ENCODE measurements at regions not wholly inside any gene's neighbourhood (a gene's known extent, or its start where the extent isn't known, plus 50 kb on each side); places are given as distances from the start of the nearest gene placed in this dataset.

GRCh38 chr2:150976604-150977003 is 285.1 kb downstream of the RBM43 start:
- DNase-seq (ENCODE audit: low spot score) = no peak

GRCh38 chr2:150974864-150975263 is 286.8 kb downstream of the RBM43 start:
- DNase-seq (ENCODE audit: low spot score) = no peak

DNA sequence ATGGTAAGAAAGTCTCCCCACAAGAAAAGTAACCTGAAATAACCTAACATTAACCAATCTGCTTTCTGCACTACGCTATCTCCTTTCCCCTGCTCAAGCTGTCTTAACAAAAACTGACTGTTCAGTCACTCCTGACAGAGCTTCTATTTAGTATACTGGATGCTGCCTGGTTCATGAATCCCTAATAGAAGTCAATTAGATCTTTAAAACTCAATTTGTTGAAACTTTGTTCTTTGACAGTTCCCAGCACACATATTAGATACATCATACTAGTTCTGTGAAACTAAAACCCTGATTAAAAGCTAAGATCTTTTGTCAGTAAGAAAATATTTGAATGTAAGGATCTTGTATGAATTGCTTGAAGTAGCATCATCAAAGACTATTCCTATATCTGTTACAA is 287.4 kb downstream of the RBM43 start:
- DNase-seq (ENCODE audit: low spot score) = no peak

DNA sequence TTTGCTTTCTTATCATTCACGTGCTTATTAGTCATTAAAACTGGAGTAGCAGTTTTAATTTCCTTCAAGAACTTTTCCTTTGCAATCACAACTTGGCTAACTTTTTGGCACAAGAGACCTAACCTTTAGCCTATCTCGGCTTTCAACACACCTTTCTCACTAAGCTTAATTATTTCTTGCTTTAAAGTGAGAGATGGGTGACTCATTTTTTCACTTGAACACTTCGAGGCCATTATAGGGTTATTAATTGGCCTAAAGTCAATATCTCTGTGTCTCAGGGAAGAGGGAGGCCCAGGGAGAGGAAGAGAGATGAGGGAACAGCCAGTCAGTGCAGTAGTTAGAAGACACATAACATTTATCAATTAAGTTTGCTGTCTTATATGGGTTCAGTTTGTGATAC is 289.8 kb downstream of the RBM43 start:
- DNase-seq (ENCODE audit: low spot score) = no peak

DNA sequence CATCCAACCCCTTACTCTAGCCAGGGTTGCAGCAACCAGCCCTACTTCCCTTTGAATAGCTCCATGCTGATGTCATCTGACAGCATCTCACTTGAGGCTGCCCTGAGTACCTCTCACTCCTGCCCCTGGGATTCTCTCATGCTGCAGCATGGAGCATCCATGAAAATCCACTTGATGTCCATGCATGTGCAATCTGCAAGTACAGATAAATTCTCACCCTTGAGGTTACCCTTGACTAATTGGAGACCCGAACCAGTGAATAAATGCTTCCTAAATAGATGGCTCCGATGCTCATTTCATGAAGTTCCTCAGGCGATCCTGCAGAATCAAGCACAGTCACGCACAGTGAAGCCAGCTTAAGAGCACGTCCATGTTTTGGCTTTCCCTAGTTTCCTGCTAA is 298.3 kb downstream of the RBM43 start:
- DNase-seq (ENCODE audit: low spot score) = no peak

DNA sequence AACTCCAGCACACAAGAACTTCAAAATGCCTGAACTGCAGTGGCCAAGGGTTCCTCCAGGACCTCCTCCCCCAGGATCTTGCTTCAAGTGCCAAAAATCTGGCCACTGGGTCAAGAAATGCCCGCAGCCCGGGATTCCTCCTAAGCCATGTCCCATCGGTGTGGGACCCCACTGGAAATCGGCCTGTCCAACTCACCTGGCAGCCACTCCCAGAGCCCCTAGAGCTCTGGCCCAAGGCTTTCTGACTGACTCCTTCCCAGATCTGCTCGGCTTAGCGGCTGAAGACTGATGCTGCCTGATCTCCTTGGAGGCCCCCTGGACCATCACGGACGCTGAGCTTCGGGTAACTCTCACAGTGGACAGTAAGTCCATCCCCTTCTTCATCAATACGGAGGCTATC is 306.4 kb downstream of the RBM43 start:
- DNase-seq (ENCODE audit: low spot score) = no peak

GRCh38 chr2:150946831-150947230 is 314.8 kb downstream of the RBM43 start:
- DNase-seq (ENCODE audit: low spot score) = no peak

GRCh38 chr2:150944315-150944714 is 317.3 kb downstream of the RBM43 start:
- no peak for DNase-seq (ENCODE audit: low spot score)

DNA sequence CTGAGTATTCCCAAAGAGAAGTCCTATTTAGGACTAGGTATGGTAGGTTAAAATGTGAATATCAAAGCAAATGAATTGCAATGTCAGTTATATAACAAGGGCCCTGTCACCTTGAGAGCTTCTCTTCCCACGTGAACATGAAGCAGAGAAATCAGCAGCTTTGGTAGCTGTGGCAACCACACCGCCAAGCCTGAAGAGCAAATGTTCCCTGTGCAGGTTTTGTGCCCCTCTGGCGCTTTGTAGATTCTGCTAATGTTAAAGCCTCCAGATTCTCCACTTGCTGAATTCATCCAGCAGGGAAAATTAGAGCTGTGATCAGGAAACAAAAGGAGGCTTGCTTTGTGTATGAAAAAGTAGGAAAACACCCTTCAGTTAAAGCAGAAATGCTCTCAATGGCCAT is 322.6 kb downstream of the RBM43 start:
- no peak for DNase-seq (ENCODE audit: low spot score)

GRCh38 chr2:150938527-150938926 is 323.1 kb downstream of the RBM43 start:
- no peak for DNase-seq (ENCODE audit: low spot score)

- no peak for DNase-seq (ENCODE audit: low spot score)
Observed at GRCh38 chr2:150937030-150937429, 324.6 kb downstream of the RBM43 start.

DNA sequence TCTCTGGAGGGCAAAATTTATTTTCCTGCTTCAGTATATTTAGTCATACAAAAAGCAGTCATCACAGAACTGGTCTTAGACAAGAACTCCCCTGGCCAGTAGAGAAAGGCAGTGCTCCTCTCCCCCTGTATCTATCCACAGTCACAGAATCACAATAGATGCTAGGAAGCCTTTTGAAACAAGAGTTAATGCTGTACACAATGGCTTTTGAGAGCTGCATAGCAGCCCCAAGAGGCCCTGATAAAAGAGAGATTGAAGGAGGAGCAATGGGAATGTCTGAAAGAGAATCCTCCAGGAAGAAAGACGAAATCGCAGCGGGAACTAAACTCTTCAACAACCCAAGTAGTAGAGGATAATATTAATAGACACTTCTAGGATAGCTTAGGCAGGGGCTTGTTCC is 330.2 kb downstream of the RBM43 start:
- DNase-seq (ENCODE audit: low spot score) = no peak

DNA sequence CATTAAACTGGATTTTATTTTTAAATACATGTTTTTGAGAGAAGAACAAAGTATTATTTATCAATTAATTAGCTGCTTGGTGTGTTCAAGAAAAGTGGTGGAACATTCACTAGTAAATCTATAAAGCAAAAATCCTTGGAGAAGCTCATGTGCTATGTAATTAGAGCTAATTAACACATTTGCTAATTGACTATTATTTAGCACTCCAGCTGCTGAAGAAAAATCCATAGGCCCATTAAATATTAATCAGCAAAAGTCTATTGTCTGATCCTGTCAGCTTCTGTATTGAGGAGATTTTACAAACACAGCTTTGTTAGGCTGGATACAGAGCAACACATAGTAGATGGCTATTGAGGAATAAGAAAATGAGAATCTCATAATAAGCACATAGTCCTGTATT is 336.1 kb downstream of the RBM43 start:
- DNase-seq (ENCODE audit: low spot score) = no peak

DNA sequence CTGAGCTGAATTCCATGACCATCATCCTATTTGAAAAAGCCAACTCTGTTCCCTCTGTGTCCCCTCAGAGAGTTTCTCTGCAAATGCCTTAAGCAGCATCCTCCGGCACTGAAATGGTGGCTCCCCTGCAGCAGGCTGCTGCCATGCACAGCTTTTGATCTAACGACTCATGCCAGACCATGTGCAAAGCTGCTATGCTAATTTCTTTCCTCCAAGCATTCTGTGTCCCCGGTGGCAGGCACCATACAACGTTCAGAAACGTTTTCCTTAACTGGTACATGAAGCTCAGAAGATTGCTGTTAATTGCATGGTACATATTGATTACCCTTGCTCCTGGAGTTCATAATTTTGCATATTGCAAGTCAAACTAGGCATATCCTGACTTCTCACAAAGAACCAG is 336.8 kb downstream of the RBM43 start:
- DNase-seq (ENCODE audit: low spot score) = no peak

- no peak for DNase-seq (ENCODE audit: low spot score)
Observed at GRCh38 chr2:150919901-150920300, 341.8 kb downstream of the RBM43 start.

DNA sequence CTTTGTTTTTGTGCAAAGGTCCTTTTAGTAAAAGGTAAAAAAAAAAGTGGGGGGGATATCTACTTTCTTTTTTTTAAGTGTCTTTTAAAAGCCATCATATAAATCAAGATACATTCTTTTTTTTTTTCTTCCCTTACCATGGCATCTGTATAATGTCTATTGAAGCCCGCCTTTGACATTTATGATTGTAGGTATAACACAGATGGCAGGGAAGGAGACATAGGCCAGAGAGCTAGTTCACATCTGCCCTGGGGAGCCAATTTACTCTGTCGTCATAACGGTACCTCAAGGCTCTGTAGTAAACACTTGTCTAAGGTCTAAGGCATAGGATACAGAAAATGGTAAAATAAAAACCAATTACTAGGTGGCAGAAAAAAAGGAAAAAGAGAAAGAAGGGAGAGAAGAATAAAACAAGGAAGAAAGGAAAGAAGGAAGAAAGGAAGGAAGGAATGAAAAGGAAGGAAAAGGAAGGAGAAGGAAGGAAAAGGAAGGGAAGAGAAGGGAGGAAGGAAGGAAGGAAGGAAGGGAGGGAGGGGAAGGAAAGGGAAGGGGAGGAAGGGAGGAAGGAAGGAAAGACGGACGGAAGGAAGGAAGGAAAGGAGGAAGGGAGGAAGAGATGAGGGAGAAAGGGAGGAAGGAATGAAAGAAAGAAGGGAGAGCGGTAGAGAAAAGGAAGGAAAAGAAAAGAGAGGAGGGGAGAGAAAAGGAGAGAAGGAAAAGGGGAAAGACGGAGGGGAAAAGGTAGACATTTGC is 343.5 kb downstream of the RBM43 start:
- no peak for DNase-seq (ENCODE audit: low spot score)

DNA sequence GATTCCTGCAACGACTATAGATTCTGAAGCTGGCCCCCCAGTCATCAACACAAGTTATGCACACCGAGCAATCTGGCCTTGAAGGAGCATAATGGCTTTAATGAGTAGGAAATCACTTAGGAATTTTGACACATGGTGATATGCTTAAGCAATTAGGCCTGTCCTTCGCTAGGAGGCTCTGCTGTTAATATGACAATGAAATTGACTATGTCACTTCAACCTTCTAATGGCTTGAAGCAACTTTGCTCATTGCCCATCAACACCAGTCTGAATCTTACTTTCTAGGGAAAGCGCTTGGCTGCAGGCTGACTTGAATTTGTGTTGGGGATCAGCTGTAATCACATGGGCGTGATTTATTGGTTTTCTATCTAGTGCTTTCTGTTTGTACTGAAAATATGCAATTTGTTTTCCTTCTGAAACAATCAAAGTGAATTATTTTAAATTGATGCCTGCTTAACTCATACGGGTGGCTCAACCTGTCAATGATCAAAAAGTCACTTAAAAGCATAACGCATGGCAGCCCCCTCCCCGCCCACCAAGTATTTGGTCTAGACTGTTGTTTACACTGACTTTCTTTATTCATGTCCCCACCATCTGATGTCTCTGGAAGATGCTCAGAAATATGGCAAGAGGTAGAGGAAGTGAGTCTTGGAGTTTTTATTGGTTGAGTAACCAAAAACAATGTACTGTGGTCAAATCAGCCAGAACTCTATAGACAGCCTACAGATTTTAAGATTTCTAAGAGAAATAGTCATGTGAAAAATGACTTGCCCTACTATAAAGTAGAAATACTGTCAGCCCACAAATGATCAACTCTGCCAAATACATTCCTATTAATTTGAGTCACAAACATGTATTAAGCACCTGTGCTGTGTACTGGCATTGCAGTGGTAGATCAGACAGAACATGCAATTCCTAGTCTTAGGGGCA is 344.9 kb downstream of the RBM43 start:
- DNase-seq (ENCODE audit: low spot score) = no peak

DNA sequence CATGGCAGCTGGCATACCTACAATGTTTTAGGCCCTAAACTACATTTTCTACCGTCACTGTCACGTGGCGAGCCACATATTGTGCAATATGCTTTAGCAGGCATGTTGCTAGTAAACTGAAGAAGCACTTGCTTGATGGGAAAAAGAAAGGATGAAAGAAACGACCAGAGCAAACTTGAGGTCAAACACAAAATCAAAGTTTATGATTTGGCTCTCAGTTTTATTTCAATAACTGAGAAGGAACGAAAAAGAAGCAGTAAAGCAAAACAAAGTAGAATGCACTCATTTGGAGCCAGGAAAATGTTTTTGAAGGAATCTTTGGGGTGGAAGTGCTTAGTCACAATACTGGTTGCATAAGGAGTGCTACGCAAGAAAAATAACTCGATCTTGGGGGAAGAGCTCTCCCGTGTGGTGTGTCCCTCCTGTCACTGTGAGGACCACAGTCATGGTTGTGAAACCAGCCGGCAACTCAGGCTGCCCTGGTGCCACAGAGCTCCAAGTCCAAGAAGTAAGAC is 349.8 kb downstream of the RBM43 start:
- DNase-seq (ENCODE audit: low spot score) = no peak

DNA sequence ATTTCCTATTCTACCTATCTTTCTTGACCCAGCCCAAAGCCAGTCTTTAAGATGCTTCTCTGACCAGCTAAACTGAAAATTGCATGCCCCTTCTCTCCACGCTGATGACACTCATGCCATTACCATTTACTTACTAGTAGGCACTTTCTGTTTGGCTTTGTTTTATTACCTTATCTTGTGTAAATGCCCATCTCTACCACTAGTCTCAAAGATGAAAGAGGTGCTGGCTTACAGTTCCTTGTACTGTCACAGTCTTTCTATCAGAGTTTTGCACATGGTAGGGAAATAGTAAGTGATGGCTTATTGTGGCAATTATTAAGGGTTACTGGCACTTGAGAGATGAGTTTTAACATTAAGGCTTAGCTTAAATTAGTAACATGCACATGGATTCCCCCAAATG is 352.1 kb downstream of the RBM43 start:
- no peak for DNase-seq (ENCODE audit: low spot score)

- DNase-seq (ENCODE audit: low spot score) = no peak
Observed at GRCh38 chr2:150909090-150909489, 352.6 kb downstream of the RBM43 start.

GRCh38 chr2:150907466-150907865 is 354.2 kb downstream of the RBM43 start:
- no peak for DNase-seq (ENCODE audit: low spot score)

GRCh38 chr2:150903461-150903860 is 358.2 kb downstream of the RBM43 start:
- DNase-seq (ENCODE audit: low spot score) = no peak

GRCh38 chr2:150903055-150903454 is 358.6 kb downstream of the RBM43 start:
- DNase-seq (ENCODE audit: low spot score) = no peak
